SK-N-SH (cell line): ENCODE measurements at regions not wholly inside any gene's neighbourhood (a gene's known extent, or its start where the extent isn't known, plus 50 kb on each side); places are given as distances from the start of the nearest gene placed in this dataset.

Source experiments
- EP300 ChIP-seq, 2 experiments: IDR thresholded peaks; 2 replicates each; pipeline versions ENCODE4 v1.4.0 to v1.6.1; 2012; ENCODE audit warnings: borderline replicate concordance in 1 of 2, low read depth in 1 of 2, low read length in 1 of 2
- FOXM1 ChIP-seq: IDR thresholded peaks from 2 replicates; pipeline ENCODE4 v1.4.0; 2012; ENCODE audit warnings: low read depth, mild to moderate bottlenecking
- MXI1 ChIP-seq: IDR thresholded peaks from 2 replicates; pipeline ENCODE4 v1.6.1; 2012; ENCODE audit warnings: mild to moderate bottlenecking, low read depth, low read length, improper control_type of control experiment
- NRF1 ChIP-seq: IDR thresholded peaks from 2 replicates; pipeline ENCODE4 v1.6.1; 2012; ENCODE audit warnings: low read depth, mild to moderate bottlenecking, low read length
- RAD21 ChIP-seq: IDR thresholded peaks from 2 replicates; pipeline ENCODE4 v1.6.1; 2012; ENCODE audit warnings: mild to moderate bottlenecking, low read length
- RCOR1 ChIP-seq: fragments of 150-350 bp; IDR thresholded peaks from 2 replicates; pipeline ENCODE4 v1.6.1; 2017; ENCODE audit warnings: antibody characterized with exemption, low read length
- TAF1 ChIP-seq: IDR thresholded peaks from 2 replicates; pipeline ENCODE4 v1.6.1; 2012; ENCODE audit warnings: low read depth, mild to moderate bottlenecking, low read length, moderate library complexity, borderline replicate concordance
- TF ChIP-seq, protein P1 (sequence below): fragments of 200-600 bp; sonication (generic); IDR thresholded peaks from 2 replicates; pipeline ENCODE4 v1.6.1; 2017; ENCODE audit warnings: antibody characterized with exemption, mild to moderate bottlenecking, moderate library complexity
- TF ChIP-seq, protein P2 (sequence below): IDR thresholded peaks from 2 replicates; pipeline ENCODE4 v1.6.1; 2012; ENCODE audit warnings: mild to moderate bottlenecking, low read depth, low read length, moderate library complexity
- TF ChIP-seq, protein P3 (sequence below): fragments of 150-350 bp; IDR thresholded peaks from 2 replicates; pipeline ENCODE4 v1.6.1; 2017; ENCODE audit warnings: antibody characterized with exemption, low read length, low read depth, borderline replicate concordance

DNA sequence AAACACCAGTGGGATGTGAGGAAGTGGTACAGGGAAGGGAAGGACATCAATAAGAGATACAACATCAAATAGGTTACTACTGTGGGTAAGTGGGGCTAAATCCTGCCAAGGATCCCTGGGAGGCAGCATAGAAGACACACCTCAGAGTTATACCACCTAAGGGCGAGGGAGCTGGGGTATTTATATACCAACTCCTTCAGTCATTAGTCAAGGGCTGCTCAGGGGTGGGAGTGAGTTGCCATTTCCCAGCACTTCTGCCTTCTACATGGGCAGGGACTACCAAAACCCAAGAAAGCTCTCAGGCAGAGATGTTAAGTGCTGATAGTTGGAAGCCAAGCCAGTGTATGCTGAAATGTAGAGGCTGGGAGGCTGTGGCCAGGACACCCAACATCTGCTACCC lies 57.5 kb upstream of the MARCHF10 start:
- TF ChIP-seq RCOR1 (no peak), EP300 (IDR thresholded peaks at IDR 0.05; ENCODE audit: borderline replicate concordance in 1 of 2, low read depth in 1 of 2, low read length in 1 of 2) (no peak), FOXM1 (no peak), MXI1 (no peak), TAF1 (no peak), NRF1 (no peak), RAD21 (no peak)
- TF ChIP-seq, protein P1, sequence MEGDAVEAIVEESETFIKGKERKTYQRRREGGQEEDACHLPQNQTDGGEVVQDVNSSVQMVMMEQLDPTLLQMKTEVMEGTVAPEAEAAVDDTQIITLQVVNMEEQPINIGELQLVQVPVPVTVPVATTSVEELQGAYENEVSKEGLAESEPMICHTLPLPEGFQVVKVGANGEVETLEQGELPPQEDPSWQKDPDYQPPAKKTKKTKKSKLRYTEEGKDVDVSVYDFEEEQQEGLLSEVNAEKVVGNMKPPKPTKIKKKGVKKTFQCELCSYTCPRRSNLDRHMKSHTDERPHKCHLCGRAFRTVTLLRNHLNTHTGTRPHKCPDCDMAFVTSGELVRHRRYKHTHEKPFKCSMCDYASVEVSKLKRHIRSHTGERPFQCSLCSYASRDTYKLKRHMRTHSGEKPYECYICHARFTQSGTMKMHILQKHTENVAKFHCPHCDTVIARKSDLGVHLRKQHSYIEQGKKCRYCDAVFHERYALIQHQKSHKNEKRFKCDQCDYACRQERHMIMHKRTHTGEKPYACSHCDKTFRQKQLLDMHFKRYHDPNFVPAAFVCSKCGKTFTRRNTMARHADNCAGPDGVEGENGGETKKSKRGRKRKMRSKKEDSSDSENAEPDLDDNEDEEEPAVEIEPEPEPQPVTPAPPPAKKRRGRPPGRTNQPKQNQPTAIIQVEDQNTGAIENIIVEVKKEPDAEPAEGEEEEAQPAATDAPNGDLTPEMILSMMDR = no peak
- TF ChIP-seq, protein P2, sequence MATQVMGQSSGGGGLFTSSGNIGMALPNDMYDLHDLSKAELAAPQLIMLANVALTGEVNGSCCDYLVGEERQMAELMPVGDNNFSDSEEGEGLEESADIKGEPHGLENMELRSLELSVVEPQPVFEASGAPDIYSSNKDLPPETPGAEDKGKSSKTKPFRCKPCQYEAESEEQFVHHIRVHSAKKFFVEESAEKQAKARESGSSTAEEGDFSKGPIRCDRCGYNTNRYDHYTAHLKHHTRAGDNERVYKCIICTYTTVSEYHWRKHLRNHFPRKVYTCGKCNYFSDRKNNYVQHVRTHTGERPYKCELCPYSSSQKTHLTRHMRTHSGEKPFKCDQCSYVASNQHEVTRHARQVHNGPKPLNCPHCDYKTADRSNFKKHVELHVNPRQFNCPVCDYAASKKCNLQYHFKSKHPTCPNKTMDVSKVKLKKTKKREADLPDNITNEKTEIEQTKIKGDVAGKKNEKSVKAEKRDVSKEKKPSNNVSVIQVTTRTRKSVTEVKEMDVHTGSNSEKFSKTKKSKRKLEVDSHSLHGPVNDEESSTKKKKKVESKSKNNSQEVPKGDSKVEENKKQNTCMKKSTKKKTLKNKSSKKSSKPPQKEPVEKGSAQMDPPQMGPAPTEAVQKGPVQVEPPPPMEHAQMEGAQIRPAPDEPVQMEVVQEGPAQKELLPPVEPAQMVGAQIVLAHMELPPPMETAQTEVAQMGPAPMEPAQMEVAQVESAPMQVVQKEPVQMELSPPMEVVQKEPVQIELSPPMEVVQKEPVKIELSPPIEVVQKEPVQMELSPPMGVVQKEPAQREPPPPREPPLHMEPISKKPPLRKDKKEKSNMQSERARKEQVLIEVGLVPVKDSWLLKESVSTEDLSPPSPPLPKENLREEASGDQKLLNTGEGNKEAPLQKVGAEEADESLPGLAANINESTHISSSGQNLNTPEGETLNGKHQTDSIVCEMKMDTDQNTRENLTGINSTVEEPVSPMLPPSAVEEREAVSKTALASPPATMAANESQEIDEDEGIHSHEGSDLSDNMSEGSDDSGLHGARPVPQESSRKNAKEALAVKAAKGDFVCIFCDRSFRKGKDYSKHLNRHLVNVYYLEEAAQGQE = no peak
- TF ChIP-seq, protein P3, sequence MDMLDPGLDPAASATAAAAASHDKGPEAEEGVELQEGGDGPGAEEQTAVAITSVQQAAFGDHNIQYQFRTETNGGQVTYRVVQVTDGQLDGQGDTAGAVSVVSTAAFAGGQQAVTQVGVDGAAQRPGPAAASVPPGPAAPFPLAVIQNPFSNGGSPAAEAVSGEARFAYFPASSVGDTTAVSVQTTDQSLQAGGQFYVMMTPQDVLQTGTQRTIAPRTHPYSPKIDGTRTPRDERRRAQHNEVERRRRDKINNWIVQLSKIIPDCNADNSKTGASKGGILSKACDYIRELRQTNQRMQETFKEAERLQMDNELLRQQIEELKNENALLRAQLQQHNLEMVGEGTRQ = no peak
